ENCODE measurements at regions not wholly inside any gene's neighbourhood (a gene's known extent, or its start where the extent isn't known, plus 50 kb on each side); places are given as distances from the start of the nearest gene placed in this dataset.

- no peak for TF ChIP-seq CEBPB (IDR thresholded peaks at IDR 0.05; ENCODE audit: low read depth)
- no peak for TF ChIP-seq POLR2A (IDR thresholded peaks at IDR 0.05; ENCODE audit: borderline replicate concordance, extremely low read depth, insufficient read depth, insufficient read length)
- TF ChIP-seq EZH2phosphoT487 (IDR thresholded peaks at IDR 0.05; ENCODE audit: borderline replicate concordance) = no peak
- no peak for TF ChIP-seq CTCF (IDR thresholded peaks at IDR 0.05 in 2 of 3, conservative IDR thresholded peaks at IDR 0.05 in 1 of 3; ENCODE audit: borderline replicate concordance in 1 of 3, insufficient read depth in 1 of 3, low read depth in 2 of 3, low read length in 2 of 3)
- TF ChIP-seq ATF3 (IDR thresholded peaks at IDR 0.05) = no peak
- no peak for TF ChIP-seq YY1 (IDR thresholded peaks at IDR 0.05; ENCODE audit: extremely low read depth, insufficient replicate concordance, low read depth, low read length)
- no peak for TF ChIP-seq JUND (IDR thresholded peaks at IDR 0.05)
- TF ChIP-seq POLR2AphosphoS5 (IDR thresholded peaks at IDR 0.05; ENCODE audit: low read depth, low read length) = no peak
- no peak for TF ChIP-seq EGR1 (IDR thresholded peaks at IDR 0.05; ENCODE audit: low read depth)
- TF ChIP-seq RAD21 (IDR thresholded peaks at IDR 0.05; ENCODE audit: low read depth) = no peak
Measured at GRCh38 chr14:80135305-80136088, 75.8 kb downstream of the DIO2 start.

All from HCT116 (cell line).